ENCODE measurements at regions not wholly inside any gene's neighbourhood (a gene's known extent, or its start where the extent isn't known, plus 50 kb on each side); places are given as distances from the start of the nearest gene placed in this dataset.

GRCh38 chr5:135635451-135635850, 56.7 kb upstream of the CXCL14 start:
- Histone ChIP-seq H3K79me2 (ENCODE audit: control insufficient read depth, insufficient read depth, low read length) (no peaks in the 10 kb centered on the region), H2AFZ (ENCODE audit: control insufficient read depth, low read depth, low read length) (no peak overlapping the region), H4K20me1 (ENCODE audit: control insufficient read depth, insufficient read depth) (no peaks in the 10 kb centered on the region), H3K27ac (ENCODE audit: control insufficient read depth, insufficient read depth) (no peak overlapping the region), H3K4me3 (no peak overlapping the region), H3K9me3 (replicated peaks; ENCODE audit: control insufficient read depth, insufficient read depth, low read length) (no peaks in the 10 kb centered on the region), H3K27me3 (replicated peaks in 1 of 2; ENCODE audit: control insufficient read depth in 2 of 2, insufficient read depth in 2 of 2, low read length in 1 of 2) (no peaks in the 10 kb centered on the region; a peak in 1 of 4 replicates), H3K9ac (ENCODE audit: control insufficient read depth, insufficient read depth, low read length) (no peak overlapping the region), H3K36me3 (ENCODE audit: control insufficient read depth in 2 of 2, insufficient read depth in 2 of 2, low read length in 1 of 2) (no peaks in the 10 kb centered on the region), H3K4me1 (ENCODE audit: control insufficient read depth, insufficient read depth, low read length) (no peaks in the 10 kb centered on the region), H3K4me2 (ENCODE audit: control insufficient read depth, insufficient read depth) (no peak overlapping the region)
- FAIRE-seq = no peak
- DNase-seq (ENCODE audit: low read depth, low spot score) = no peak
- in situ Hi-C loops (cut with MboI) (no loop called here), intact Hi-C loops (cut with micrococcal nuclease; ENCODE audit: unreplicated experiment) (no loop called here)
- RAD21 ChIA-PET (ENCODE audit: unreplicated experiment) = no interaction called here
- no TSS peak for BruUV-seq (replicated peaks)
- no peak for ATAC-seq
- CTCF ChIA-PET = no interaction called here
- POLR2A ChIA-PET = no interaction called here
- TF ChIP-seq MYB (IDR thresholded peaks at IDR 0.05; ENCODE audit: borderline replicate concordance, low read depth, low read length) = no peak
- TF ChIP-seq CTCF (IDR thresholded peaks at IDR 0.05 in 2 of 3, conservative IDR thresholded peaks at IDR 0.05 in 1 of 3; ENCODE audit: control insufficient read depth in 2 of 3, extremely low read depth in 1 of 3, insufficient read depth in 1 of 3, low read depth in 3 of 3, low read length in 3 of 3) = no peak
- no peak for TF ChIP-seq NFXL1 (IDR thresholded peaks at IDR 0.05; ENCODE audit: borderline replicate concordance)
- TF ChIP-seq NKRF (conservative IDR thresholded peaks at IDR 0.05) = no peak
- SMC1A ChIA-PET (ENCODE audit: uncharacterized antibody, unreplicated experiment) = no interaction called here
- WGBS (ENCODE audit: insufficient coverage, insufficient replicate concordance, low lambda C conversion rate, missing lambda C conversion rate) = 36% methylated on average over 5 of the region's 5 CpGs

Data from GM12878 (cell line).